ENCODE measurements at regions not wholly inside any gene's neighbourhood (a gene's known extent, or its start where the extent isn't known, plus 50 kb on each side); places are given as distances from the start of the nearest gene placed in this dataset.

- FAIRE-seq, result no peak
- CTCF ChIA-PET, result no interaction called here
- POLR2A ChIA-PET, result no interaction called here
- no peaks in the 10 kb centered on the region for H3K79me2 ChIP-seq (ENCODE audit: control insufficient read depth, insufficient read depth, low read length)
- no peak overlapping the region for H3K4me2 ChIP-seq (ENCODE audit: insufficient read depth, low read length)
- TF ChIP-seq JUN (IDR thresholded peaks at IDR 0.05; ENCODE audit: borderline replicate concordance, insufficient read depth, insufficient read length, low read depth) (no peak), MAX (IDR thresholded peaks at IDR 0.05; ENCODE audit: insufficient read depth, insufficient read length) (no peak)
- H3K9me3 ChIP-seq (replicated peaks; ENCODE audit: control insufficient read depth, insufficient read depth, low read length), result no peaks in the 10 kb centered on the region
- no peaks in the 10 kb centered on the region for H4K20me1 ChIP-seq (replicated peaks; ENCODE audit: control insufficient read depth, extremely low read depth, insufficient read depth, low read length)
- no TSS peak for BruUV-seq (replicated peaks)
- intact Hi-C loops (cut with micrococcal nuclease), result no loop called here
- H3K4me1 ChIP-seq (ENCODE audit: control insufficient read depth, extremely low read depth, insufficient read depth, low read length), result peaks cover 13% of the 10 kb centered on the region
- no peak overlapping the region for H3K9ac ChIP-seq (replicated peaks; ENCODE audit: extremely low read depth, insufficient read depth, low read length)
- H3K4me3 ChIP-seq (replicated peaks in 1 of 3; ENCODE audit: insufficient read depth in 1 of 3, low read depth in 1 of 3, low read length in 3 of 3), result no peak overlapping the region
- no peak for DNase-seq (ENCODE audit: low read depth, low spot score)
- H3K27ac ChIP-seq (ENCODE audit: insufficient read depth, low read depth, low read length), result no peak overlapping the region
- dilution Hi-C loops (cut with MboI; ENCODE audit: extremely low pct_ligation_motif_present, low sequenced_read_pairs), result no loop called here
- H3K36me3 ChIP-seq (ENCODE audit: control insufficient read depth in 2 of 2, extremely low read depth in 1 of 2, insufficient read depth in 2 of 2, low read length in 2 of 2), result no peaks in the 10 kb centered on the region
- peaks cover 3% of the 10 kb centered on the region for H3K9me1 ChIP-seq (replicated peaks; ENCODE audit: control insufficient read depth, extremely low read depth, insufficient read depth, low read length)
- no peak overlapping the region for H2AFZ ChIP-seq (ENCODE audit: low read depth, low read length)
- H3K27me3 ChIP-seq (ENCODE audit: control insufficient read depth in 2 of 2, insufficient read depth in 2 of 2, low read length in 2 of 2), result no peaks in the 10 kb centered on the region
Observed at GRCh38 chr4:96670381-96670780, 830.5 kb downstream of the PDHA2 start.

GRCh38 chr4:96675416-96675815 is 835.5 kb downstream of the PDHA2 start:
- DNase-seq (ENCODE audit: low read depth, low spot score) (peak; percentile 77), FAIRE-seq (peak; percentile 67)
- H3K79me2 ChIP-seq (ENCODE audit: control insufficient read depth, insufficient read depth, low read length), result no peaks in the 10 kb centered on the region
- ChIA-PET POLR2A (interaction anchor here (0.5 kb wide), 1 partner anchor 321 kb away, joined by 5 read pairs; no protein-coding TSS in a partner anchor), CTCF (no interaction called here)
- H4K20me1 ChIP-seq (replicated peaks; ENCODE audit: control insufficient read depth, extremely low read depth, insufficient read depth, low read length), result no peaks in the 10 kb centered on the region
- TF ChIP-seq FOS (IDR thresholded peaks at IDR 0.05; ENCODE audit: borderline replicate concordance, insufficient read depth, low read length) (peak; percentile 34), MAX (IDR thresholded peaks at IDR 0.05; ENCODE audit: insufficient read depth, insufficient read length) (no peak), GATA2 (IDR thresholded peaks at IDR 0.05; ENCODE audit: insufficient read depth, insufficient read length, low read depth, low read length) (peak; percentile 78), JUN (IDR thresholded peaks at IDR 0.05; ENCODE audit: borderline replicate concordance, insufficient read depth, insufficient read length, low read depth) (peak; percentile 63), EZH2 (IDR thresholded peaks at IDR 0.05; ENCODE audit: borderline replicate concordance, low read depth, low read length, severe bottlenecking) (no peak), POLR2AphosphoS5 (IDR thresholded peaks at IDR 0.05; ENCODE audit: insufficient read depth, low read depth, low read length) (no peak)
- intact Hi-C loops (cut with micrococcal nuclease), result loop anchor here (1.0 to 2.0 kb wide), 2 partner anchors 61 to 329 kb away; no protein-coding TSS in a partner anchor
- peak overlapping the region; percentile 93 for H3K27ac ChIP-seq (ENCODE audit: insufficient read depth, low read depth, low read length)
- H3K9me1 ChIP-seq (replicated peaks; ENCODE audit: control insufficient read depth, extremely low read depth, insufficient read depth, low read length), result no peaks in the 10 kb centered on the region
- peak overlapping the region; percentile 41 for H2AFZ ChIP-seq (ENCODE audit: low read depth, low read length)
- no peaks in the 10 kb centered on the region for H3K9me3 ChIP-seq (replicated peaks; ENCODE audit: control insufficient read depth, insufficient read depth, low read length)
- H3K4me1 ChIP-seq (ENCODE audit: control insufficient read depth, extremely low read depth, insufficient read depth, low read length), result peaks cover 39% of the 10 kb centered on the region
- no peak overlapping the region for H3K4me3 ChIP-seq (replicated peaks in 1 of 3; ENCODE audit: insufficient read depth in 1 of 3, low read depth in 1 of 3, low read length in 3 of 3)
- BruUV-seq (replicated peaks), result no TSS peak
- H3K4me2 ChIP-seq (ENCODE audit: insufficient read depth, low read length), result peak overlapping the region; percentile 42
- dilution Hi-C loops (cut with MboI; ENCODE audit: extremely low pct_ligation_motif_present, low sequenced_read_pairs), result no loop called here
- no peaks in the 10 kb centered on the region for H3K27me3 ChIP-seq (ENCODE audit: control insufficient read depth in 2 of 2, insufficient read depth in 2 of 2, low read length in 2 of 2)
- no peaks in the 10 kb centered on the region for H3K36me3 ChIP-seq (ENCODE audit: control insufficient read depth in 2 of 2, extremely low read depth in 1 of 2, insufficient read depth in 2 of 2, low read length in 2 of 2)
- peak overlapping the region; percentile 30 for H3K9ac ChIP-seq (replicated peaks; ENCODE audit: extremely low read depth, insufficient read depth, low read length)
